Astrocyte (in vitro differentiated cells and primary cell): ENCODE measurements at regions not wholly inside any gene's neighbourhood (a gene's known extent, or its start where the extent isn't known, plus 50 kb on each side); places are given as distances from the start of the nearest gene placed in this dataset.

ENCODE experiments used
- DNase-seq: peaks from one replicate; pipeline ENCODE4 v3.0.0-alpha.2; 2010; ENCODE audit warnings: low read depth
- FAIRE-seq: peaks from 2 replicates; lab custom pipeline; 2011; peaks lifted over from hg19 to GRCh38; lab: Jason Lieb, UNC
- H2AFZ ChIP-seq: 2 replicates; pipeline ENCODE4 v1.6.0; 2012; ENCODE audit warnings: low read depth, low read length, inconsistent platforms
- H3K27ac ChIP-seq: 2 replicates; pipeline ENCODE4 v1.5.1; 2011; ENCODE audit warnings: low read depth, low read length, inconsistent platforms
- H3K27me3 ChIP-seq: 2 replicates; pipeline ENCODE4 v1.6.0; 2011; ENCODE audit warnings: low read length, inconsistent platforms; ENCODE audit not compliant: insufficient read depth
- H3K36me3 ChIP-seq: 2 replicates; pipeline ENCODE4 v1.5.1; 2011; ENCODE audit warnings: low read length, inconsistent platforms; ENCODE audit not compliant: insufficient read depth
- H3K4me1 ChIP-seq: 2 replicates; pipeline ENCODE4 v1.5.1; 2011; ENCODE audit warnings: low read length, inconsistent platforms; ENCODE audit not compliant: insufficient read depth
- H3K4me2 ChIP-seq: 2 replicates; pipeline ENCODE4 v1.6.0; 2012; ENCODE audit warnings: low read length, inconsistent platforms
- H3K4me3 ChIP-seq: 2 replicates; pipeline ENCODE4 v1.5.1; 2011; ENCODE audit warnings: low read depth, mild to moderate bottlenecking, low read length, inconsistent platforms; ENCODE audit not compliant: insufficient read depth
- H3K79me2 ChIP-seq: 2 replicates; pipeline ENCODE4 v1.6.0; 2012; ENCODE audit warnings: mild to moderate bottlenecking, low read length, inconsistent platforms; ENCODE audit not compliant: insufficient read depth
- H3K9ac ChIP-seq: 2 replicates; pipeline ENCODE4 v1.6.0; 2012; ENCODE audit warnings: mild to moderate bottlenecking, low read length, inconsistent platforms
- H3K9me3 ChIP-seq: 2 replicates; pipeline ENCODE4 v1.5.1; 2012; ENCODE audit warnings: low read depth, mild to moderate bottlenecking, low read length, inconsistent platforms; ENCODE audit not compliant: insufficient read depth
- H4K20me1 ChIP-seq: 2 replicates; pipeline ENCODE4 v1.6.0; 2012; ENCODE audit warnings: low read length, inconsistent platforms; ENCODE audit not compliant: insufficient read depth
- H3K27ac Mint-ChIP-seq: one replicate; pipeline ENCODE4 v1.8.0; 2021; ENCODE audit warnings: mild to moderate bottlenecking, mixed read lengths; ENCODE audit not compliant: unreplicated experiment
- H3K27me3 Mint-ChIP-seq: one replicate; pipeline ENCODE4 v1.8.0; 2021; ENCODE audit warnings: low read depth, mixed read lengths; ENCODE audit not compliant: unreplicated experiment
- H3K36me3 Mint-ChIP-seq: one replicate; pipeline ENCODE4 v1.8.0; 2021; ENCODE audit warnings: low read depth, mixed read lengths; ENCODE audit not compliant: unreplicated experiment
- H3K4me1 Mint-ChIP-seq: one replicate; pipeline ENCODE4 v1.8.0; 2021; ENCODE audit warnings: low read depth, mixed read lengths; ENCODE audit not compliant: unreplicated experiment
- H3K4me3 Mint-ChIP-seq: one replicate; pipeline ENCODE4 v1.8.0; 2021; ENCODE audit warnings: mild to moderate bottlenecking, moderate library complexity, mixed read lengths; ENCODE audit not compliant: unreplicated experiment
- H3K9me3 Mint-ChIP-seq: one replicate; pipeline ENCODE4 v1.8.0; 2021; ENCODE audit warnings: mild to moderate bottlenecking, mixed read lengths; ENCODE audit not compliant: unreplicated experiment
- EZH2 ChIP-seq: IDR thresholded peaks from 2 replicates; pipeline ENCODE4 v1.6.1; 2012; ENCODE audit warnings: mild to moderate bottlenecking, low read length, inconsistent platforms; ENCODE audit not compliant: insufficient read depth
- TF ChIP-seq, protein P1 (sequence below): IDR thresholded peaks from 2 replicates; pipeline ENCODE4 v1.5.1; 2011; ENCODE audit warnings: low read depth, mild to moderate bottlenecking, inconsistent platforms, low read length, moderate library complexity; ENCODE audit not compliant: insufficient read depth

GRCh38 chr4:14810121-14810520 lies 192.2 kb upstream of the CPEB2 start:
- no peaks in the 10 kb centered on the region for H4K20me1 ChIP-seq
- H2AFZ ChIP-seq: no peak overlapping the region
- no peak overlapping the region for H3K4me3 ChIP-seq
- H3K27me3 ChIP-seq: no peaks in the 10 kb centered on the region
- DNase-seq (no peak), FAIRE-seq (no peak)
- no peaks in the 10 kb centered on the region for H3K9me3 ChIP-seq
- H3K9ac ChIP-seq: no peak overlapping the region
- Mint-ChIP-seq H3K9me3 (peaks cover 7% of the 10 kb centered on the region), H3K4me3 (no peak overlapping the region), H3K36me3 (no peaks in the 10 kb centered on the region), H3K4me1 (peaks cover 4% of the 10 kb centered on the region), H3K27ac (no peak overlapping the region), H3K27me3 (peaks cover 2% of the 10 kb centered on the region)
- no peaks in the 10 kb centered on the region for H3K4me1 ChIP-seq
- H3K79me2 ChIP-seq: no peaks in the 10 kb centered on the region
- no peak for TF ChIP-seq EZH2
- TF ChIP-seq, protein P1, sequence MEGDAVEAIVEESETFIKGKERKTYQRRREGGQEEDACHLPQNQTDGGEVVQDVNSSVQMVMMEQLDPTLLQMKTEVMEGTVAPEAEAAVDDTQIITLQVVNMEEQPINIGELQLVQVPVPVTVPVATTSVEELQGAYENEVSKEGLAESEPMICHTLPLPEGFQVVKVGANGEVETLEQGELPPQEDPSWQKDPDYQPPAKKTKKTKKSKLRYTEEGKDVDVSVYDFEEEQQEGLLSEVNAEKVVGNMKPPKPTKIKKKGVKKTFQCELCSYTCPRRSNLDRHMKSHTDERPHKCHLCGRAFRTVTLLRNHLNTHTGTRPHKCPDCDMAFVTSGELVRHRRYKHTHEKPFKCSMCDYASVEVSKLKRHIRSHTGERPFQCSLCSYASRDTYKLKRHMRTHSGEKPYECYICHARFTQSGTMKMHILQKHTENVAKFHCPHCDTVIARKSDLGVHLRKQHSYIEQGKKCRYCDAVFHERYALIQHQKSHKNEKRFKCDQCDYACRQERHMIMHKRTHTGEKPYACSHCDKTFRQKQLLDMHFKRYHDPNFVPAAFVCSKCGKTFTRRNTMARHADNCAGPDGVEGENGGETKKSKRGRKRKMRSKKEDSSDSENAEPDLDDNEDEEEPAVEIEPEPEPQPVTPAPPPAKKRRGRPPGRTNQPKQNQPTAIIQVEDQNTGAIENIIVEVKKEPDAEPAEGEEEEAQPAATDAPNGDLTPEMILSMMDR: no peak
- H3K27ac ChIP-seq: no peak overlapping the region
- H3K36me3 ChIP-seq: no peaks in the 10 kb centered on the region
- no peak overlapping the region for H3K4me2 ChIP-seq

GRCh38 chr4:14810568-14810967 lies 191.7 kb upstream of the CPEB2 start:
- no peaks in the 10 kb centered on the region for H4K20me1 ChIP-seq
- no peak overlapping the region for H3K9ac ChIP-seq
- FAIRE-seq: no peak

GRCh38 chr4:14812101-14812500 lies 190.2 kb upstream of the CPEB2 start:
- Histone ChIP-seq H3K9ac (no peak overlapping the region), H3K79me2 (no peaks in the 10 kb centered on the region), H3K4me1 (no peaks in the 10 kb centered on the region), H3K9me3 (no peaks in the 10 kb centered on the region), H4K20me1 (no peaks in the 10 kb centered on the region), H3K27me3 (no peaks in the 10 kb centered on the region), H3K4me3 (no peak overlapping the region), H3K36me3 (no peaks in the 10 kb centered on the region), H3K27ac (no peak overlapping the region), H2AFZ (no peak overlapping the region), H3K4me2 (no peak overlapping the region)
- H3K9me3 Mint-ChIP-seq: peaks cover 6% of the 10 kb centered on the region
- no peak for TF ChIP-seq EZH2
- TF ChIP-seq, protein P1: no peak
- no peak overlapping the region for H3K27ac Mint-ChIP-seq
- peaks cover 4% of the 10 kb centered on the region for H3K4me1 Mint-ChIP-seq
- H3K4me3 Mint-ChIP-seq: no peak overlapping the region
- H3K36me3 Mint-ChIP-seq: no peaks in the 10 kb centered on the region
- peaks cover 2% of the 10 kb centered on the region for H3K27me3 Mint-ChIP-seq
- DNase-seq (no peak), FAIRE-seq (no peak)

More at GRCh38 chr4:14810568-14810967, 191.7 kb upstream of the CPEB2 start:
- Histone ChIP-seq H3K4me3 (no peak overlapping the region), H3K36me3 (no peaks in the 10 kb centered on the region), H3K79me2 (no peaks in the 10 kb centered on the region), H3K4me1 (no peaks in the 10 kb centered on the region), H3K27ac (no peak overlapping the region), H3K9me3 (no peaks in the 10 kb centered on the region), H3K4me2 (no peak overlapping the region), H2AFZ (no peak overlapping the region), H3K27me3 (no peaks in the 10 kb centered on the region)
- TF ChIP-seq EZH2: no peak
- TF ChIP-seq, protein P1: no peak
- Mint-ChIP-seq H3K27me3 (peaks cover 2% of the 10 kb centered on the region), H3K36me3 (no peaks in the 10 kb centered on the region), H3K4me1 (peaks cover 4% of the 10 kb centered on the region), H3K9me3 (peaks cover 7% of the 10 kb centered on the region), H3K4me3 (no peak overlapping the region), H3K27ac (no peak overlapping the region)
- DNase-seq: peak; percentile 30
